DND-41 (cell line): ENCODE measurements at regions not wholly inside any gene's neighbourhood (a gene's known extent, or its start where the extent isn't known, plus 50 kb on each side); places are given as distances from the start of the nearest gene placed in this dataset.

Source experiments
- ATAC-seq: fragments of 200-7000 bp; cut with Tn5 transposase; 3 replicates; pipeline ENCODE4 v1.9.1; 2021; ENCODE audit warnings: low read depth; ENCODE audit not compliant: insufficient read depth
- DNase-seq: peaks from one replicate; pipeline ENCODE4 v3.0.0-alpha.2; 2020
- H2AFZ ChIP-seq: 2 replicates; pipeline ENCODE4 v1.6.0; 2012; ENCODE audit warnings: low read depth, low read length
- H3K27ac ChIP-seq: 2 replicates; pipeline ENCODE4 v1.5.1; 2012; ENCODE audit warnings: low read length, inconsistent platforms
- H3K27me3 ChIP-seq: fragments of 200-600 bp; sonication (generic); 2 replicates; pipeline ENCODE4 v1.6.0; 2012; ENCODE audit warnings: low read length, mild to moderate bottlenecking, inconsistent platforms; ENCODE audit not compliant: insufficient read depth, poor library complexity
- H3K36me3 ChIP-seq: 2 replicates; pipeline ENCODE4 v1.5.1; 2012; ENCODE audit warnings: low read length, inconsistent platforms; ENCODE audit not compliant: insufficient read depth
- H3K4me1 ChIP-seq: 2 replicates; pipeline ENCODE4 v1.5.1; 2012; ENCODE audit warnings: mild to moderate bottlenecking, low read length; ENCODE audit not compliant: insufficient read depth
- H3K4me2 ChIP-seq: 2 replicates; pipeline ENCODE4 v1.6.0; 2012; ENCODE audit warnings: mild to moderate bottlenecking, moderate library complexity, low read length, inconsistent platforms; ENCODE audit not compliant: insufficient read depth
- H3K4me3 ChIP-seq, 2 experiments: fragments of 200-600 bp in 1 of 2; shearing (Covaris generic) in 1 of 2; 2 replicates each; pipeline ENCODE4 v1.5.1; 2012 to 2016; ENCODE audit warnings: inconsistent platforms in 2 of 2, low read length in 2 of 2, mild to moderate bottlenecking in 2 of 2, low read depth in 1 of 2, moderate library complexity in 1 of 2
- H3K79me2 ChIP-seq: 2 replicates; pipeline ENCODE4 v1.6.0; 2012; ENCODE audit warnings: low read length, inconsistent platforms; ENCODE audit not compliant: insufficient read depth
- H3K9ac ChIP-seq: 2 replicates; pipeline ENCODE4 v1.6.0; 2012; ENCODE audit warnings: low read depth, mild to moderate bottlenecking, inconsistent platforms, low read length, moderate library complexity
- H3K9me3 ChIP-seq: 2 replicates; pipeline ENCODE4 v1.5.1; 2012; ENCODE audit warnings: low read length, moderate library complexity, mild to moderate bottlenecking, inconsistent platforms; ENCODE audit not compliant: insufficient read depth, severe bottlenecking
- H4K20me1 ChIP-seq: 2 replicates; pipeline ENCODE4 v1.6.0; 2012; ENCODE audit warnings: low read length; ENCODE audit not compliant: insufficient read depth
- EZH2 ChIP-seq: IDR thresholded peaks from 3 replicates; pipeline ENCODE4 v1.6.1; 2012; ENCODE audit warnings: borderline replicate concordance, low read depth, mild to moderate bottlenecking, moderate library complexity, low read length, inconsistent platforms; ENCODE audit not compliant: severe bottlenecking
- TF ChIP-seq, protein P1 (sequence below): IDR thresholded peaks from 2 replicates; pipeline ENCODE4 v1.5.1; 2012; ENCODE audit warnings: borderline replicate concordance, low read length, moderate library complexity, mild to moderate bottlenecking; ENCODE audit not compliant: poor library complexity, severe bottlenecking; ENCODE audit errors: extremely low read depth

DNA sequence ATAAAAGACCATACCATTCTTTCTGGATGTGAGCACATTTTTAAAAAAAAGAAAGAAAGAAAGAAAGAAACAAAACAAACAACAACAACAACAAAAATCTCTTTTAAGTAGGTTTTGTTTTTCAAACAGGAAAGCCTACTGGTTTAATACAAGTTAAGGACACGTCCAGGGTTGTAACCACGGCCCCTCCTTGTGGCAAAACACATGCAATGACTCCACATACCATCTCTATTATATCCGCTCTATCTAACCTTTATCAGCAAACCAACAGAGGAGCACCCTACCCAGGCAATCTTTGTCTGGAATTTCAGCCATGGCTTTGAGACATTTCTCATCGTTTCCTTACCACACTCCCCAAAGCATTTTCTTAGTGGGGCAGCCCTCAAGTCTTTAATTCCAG lies 360.5 kb upstream of the TMPO start:
- Histone ChIP-seq H2AFZ (no peak overlapping the region), H3K9me3 (no peaks in the 10 kb centered on the region), H3K4me3 (no peak overlapping the region), H3K27ac (no peak overlapping the region), H3K79me2 (no peaks in the 10 kb centered on the region), H3K4me1 (peaks cover 38% of the 10 kb centered on the region), H4K20me1 (no peaks in the 10 kb centered on the region), H3K36me3 (no peaks in the 10 kb centered on the region), H3K9ac (no peak overlapping the region), H3K27me3 (no peaks in the 10 kb centered on the region), H3K4me2 (no peak overlapping the region)
- ATAC-seq (no peak), DNase-seq (peak; percentile 10)
- no peak for TF ChIP-seq EZH2
- TF ChIP-seq, protein P1, sequence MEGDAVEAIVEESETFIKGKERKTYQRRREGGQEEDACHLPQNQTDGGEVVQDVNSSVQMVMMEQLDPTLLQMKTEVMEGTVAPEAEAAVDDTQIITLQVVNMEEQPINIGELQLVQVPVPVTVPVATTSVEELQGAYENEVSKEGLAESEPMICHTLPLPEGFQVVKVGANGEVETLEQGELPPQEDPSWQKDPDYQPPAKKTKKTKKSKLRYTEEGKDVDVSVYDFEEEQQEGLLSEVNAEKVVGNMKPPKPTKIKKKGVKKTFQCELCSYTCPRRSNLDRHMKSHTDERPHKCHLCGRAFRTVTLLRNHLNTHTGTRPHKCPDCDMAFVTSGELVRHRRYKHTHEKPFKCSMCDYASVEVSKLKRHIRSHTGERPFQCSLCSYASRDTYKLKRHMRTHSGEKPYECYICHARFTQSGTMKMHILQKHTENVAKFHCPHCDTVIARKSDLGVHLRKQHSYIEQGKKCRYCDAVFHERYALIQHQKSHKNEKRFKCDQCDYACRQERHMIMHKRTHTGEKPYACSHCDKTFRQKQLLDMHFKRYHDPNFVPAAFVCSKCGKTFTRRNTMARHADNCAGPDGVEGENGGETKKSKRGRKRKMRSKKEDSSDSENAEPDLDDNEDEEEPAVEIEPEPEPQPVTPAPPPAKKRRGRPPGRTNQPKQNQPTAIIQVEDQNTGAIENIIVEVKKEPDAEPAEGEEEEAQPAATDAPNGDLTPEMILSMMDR, result peak; percentile 62

DNA sequence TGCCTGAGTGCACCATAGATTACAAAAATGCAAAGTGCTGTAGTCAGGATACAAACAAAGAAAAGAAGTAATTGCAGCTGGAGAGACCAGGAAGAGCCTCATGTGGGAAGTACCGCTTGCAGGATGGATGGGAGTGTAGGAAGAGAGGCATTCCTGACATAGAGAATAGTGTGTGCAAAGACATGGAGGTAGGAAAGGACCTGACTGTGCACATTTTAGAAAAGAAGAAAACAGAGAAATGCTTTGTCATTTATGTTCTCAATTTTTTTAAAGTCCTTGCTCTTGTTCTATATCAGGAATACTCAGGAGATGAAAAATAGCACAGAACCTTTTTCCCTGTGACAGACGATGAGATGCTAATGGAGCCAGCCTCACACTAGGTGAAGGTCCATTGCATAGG lies 358.7 kb upstream of the TMPO start:
- Histone ChIP-seq H3K4me1 (peaks cover 19% of the 10 kb centered on the region), H3K27ac (no peak overlapping the region), H3K9ac (no peak overlapping the region), H2AFZ (no peak overlapping the region), H3K79me2 (no peaks in the 10 kb centered on the region), H4K20me1 (no peaks in the 10 kb centered on the region), H3K4me3 (no peak overlapping the region), H3K27me3 (no peaks in the 10 kb centered on the region), H3K36me3 (no peaks in the 10 kb centered on the region), H3K9me3 (no peaks in the 10 kb centered on the region), H3K4me2 (no peak overlapping the region)
- ATAC-seq (no peak), DNase-seq (no peak)
- no peak for TF ChIP-seq EZH2
- TF ChIP-seq, protein P1, result no peak

DNA sequence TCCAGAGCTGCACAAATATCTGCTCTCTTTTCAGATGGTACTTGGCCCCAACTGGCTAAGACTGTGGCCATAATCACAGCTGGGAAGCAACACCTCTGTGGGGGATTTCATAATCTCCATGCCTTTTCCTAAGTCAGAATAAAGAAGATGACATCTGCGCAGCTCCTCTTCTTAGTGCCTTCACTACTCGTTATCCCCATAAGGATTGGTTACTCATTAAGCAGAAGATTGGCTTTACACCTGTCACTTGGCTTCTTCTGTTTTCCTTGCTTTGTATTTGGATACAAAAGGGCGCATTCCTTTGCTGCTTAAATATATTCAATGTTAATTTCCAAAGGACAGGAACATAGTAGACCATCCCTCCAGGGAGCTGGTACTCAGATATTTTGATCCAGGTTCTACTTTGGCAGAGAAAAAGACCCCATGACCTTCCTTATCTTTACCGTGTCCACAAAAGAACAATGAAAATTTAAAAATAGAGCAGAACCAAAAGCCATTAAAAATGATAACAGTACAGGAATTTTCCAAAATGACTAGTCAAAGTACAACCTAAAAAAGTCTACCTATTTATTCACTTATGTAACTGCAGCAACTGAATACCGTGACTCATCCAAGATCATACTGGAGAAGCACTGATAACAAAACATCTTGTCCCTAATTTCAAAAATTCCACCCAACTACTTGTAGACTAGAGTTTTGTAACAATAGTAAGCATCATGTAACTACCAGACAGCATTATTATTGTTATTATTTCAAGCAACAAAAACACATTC lies 352.3 kb upstream of the TMPO start:
- Histone ChIP-seq H3K27ac (no peak overlapping the region), H3K4me2 (no peak overlapping the region), H3K36me3 (no peaks in the 10 kb centered on the region), H3K4me1 (no peaks in the 10 kb centered on the region), H4K20me1 (no peaks in the 10 kb centered on the region), H3K79me2 (no peaks in the 10 kb centered on the region), H2AFZ (no peak overlapping the region), H3K27me3 (no peaks in the 10 kb centered on the region), H3K9me3 (no peaks in the 10 kb centered on the region), H3K9ac (no peak overlapping the region), H3K4me3 (no peak overlapping the region)
- ATAC-seq (no peak), DNase-seq (no peak)
- TF ChIP-seq, protein P1, result no peak
- TF ChIP-seq EZH2, result no peak

DNA sequence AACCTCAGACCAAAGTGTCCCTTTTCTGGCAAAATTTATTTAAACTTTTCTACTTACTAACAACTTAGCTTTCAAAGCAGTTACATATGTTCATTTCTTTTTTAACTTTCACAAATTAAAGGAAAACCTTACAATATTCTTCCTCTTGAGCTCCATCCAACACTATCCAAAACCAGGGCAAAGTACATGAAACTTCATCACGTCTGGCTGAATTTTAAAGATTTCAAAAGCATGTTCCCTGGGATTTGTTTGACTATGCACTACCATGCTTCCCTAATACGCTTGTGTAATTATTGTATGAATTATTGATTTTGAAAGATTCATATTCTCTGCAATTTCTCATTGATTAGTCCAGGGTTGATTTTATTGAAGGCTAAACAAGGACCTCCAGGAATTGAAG lies 343.1 kb upstream of the TMPO start:
- TF ChIP-seq, protein P1, result no peak
- no peak for TF ChIP-seq EZH2
- H4K20me1 ChIP-seq, result no peaks in the 10 kb centered on the region
- no peak overlapping the region for H3K4me2 ChIP-seq
- H3K27me3 ChIP-seq, result no peaks in the 10 kb centered on the region
- no peak overlapping the region for H3K9ac ChIP-seq
- H3K36me3 ChIP-seq, result no peaks in the 10 kb centered on the region
- no peaks in the 10 kb centered on the region for H3K4me1 ChIP-seq
- no peaks in the 10 kb centered on the region for H3K9me3 ChIP-seq
- no peaks in the 10 kb centered on the region for H3K79me2 ChIP-seq
- no peak overlapping the region for H3K4me3 ChIP-seq
- H3K27ac ChIP-seq, result no peak overlapping the region
- ATAC-seq, result no peak
- no peak for DNase-seq
- H2AFZ ChIP-seq, result no peak overlapping the region
